ENCODE measurements at regions not wholly inside any gene's neighbourhood (a gene's known extent, or its start where the extent isn't known, plus 50 kb on each side); places are given as distances from the start of the nearest gene placed in this dataset.
"Not testable (repeated sequence)": the region's sequence is repeated elsewhere in the genome, so short reads cannot be mapped to it uniquely, and the experiment has no call there.

GRCh38 chr2:199216253-199216652 is 241.5 kb downstream of the SATB2 start:
- no peak for DNase-seq

- no peak for DNase-seq
These were observed 250.7 kb downstream of the SATB2 start for GRCh38 chr2:199207011-199207410.

GRCh38 chr2:199206536-199206935 is 251.2 kb downstream of the SATB2 start:
- no peak for DNase-seq

GRCh38 chr2:199202964-199203363 is 254.8 kb downstream of the SATB2 start:
- no peak for DNase-seq

GRCh38 chr2:199201539-199201938 is 256.2 kb downstream of the SATB2 start:
- DNase-seq: no peak

GRCh38 chr2:199199797-199200196 is 257.9 kb downstream of the SATB2 start:
- no peak for DNase-seq

- no peak for DNase-seq
These were observed 260.3 kb downstream of the SATB2 start for GRCh38 chr2:199197448-199197847.

- DNase-seq: no peak
These were observed 261.1 kb downstream of the SATB2 start for GRCh38 chr2:199196686-199197085.

- DNase-seq: no peak
These were observed 261.7 kb downstream of the SATB2 start for GRCh38 chr2:199195927-199196502.

- no peak for DNase-seq
These were observed 266.3 kb downstream of the SATB2 start for GRCh38 chr2:199191461-199191860.

- DNase-seq: no peak
These were observed 268.5 kb downstream of the SATB2 start for GRCh38 chr2:199189229-199189628.

- no peak for DNase-seq
These were observed 271.4 kb downstream of the SATB2 start for GRCh38 chr2:199186301-199186751.

- DNase-seq: not testable (repeated sequence)
These were observed 272.6 kb downstream of the SATB2 start for GRCh38 chr2:199185174-199185573.

- no peak for DNase-seq
These were observed 293.9 kb downstream of the SATB2 start for GRCh38 chr2:199163613-199164458.

- DNase-seq: no peak
These were observed 296.9 kb downstream of the SATB2 start for GRCh38 chr2:199160677-199161465.

- DNase-seq: no peak
These were observed 297.7 kb downstream of the SATB2 start for GRCh38 chr2:199160081-199160480.

- no peak for DNase-seq
These were observed 309.5 kb downstream of the SATB2 start for GRCh38 chr2:199148076-199148845.

- no peak for DNase-seq
These were observed 310.5 kb downstream of the SATB2 start for GRCh38 chr2:199147216-199147615.

- no peak for DNase-seq
These were observed 313.2 kb downstream of the SATB2 start for GRCh38 chr2:199144546-199144945.

- no peak for DNase-seq
These were observed 313.7 kb downstream of the SATB2 start for GRCh38 chr2:199144036-199144435.

GRCh38 chr2:199136681-199137080 is 321.1 kb downstream of the SATB2 start:
- DNase-seq: no peak

GRCh38 chr2:199136242-199136641 is 321.5 kb downstream of the SATB2 start:
- DNase-seq: no peak

- no peak for DNase-seq
These were observed 325.9 kb downstream of the SATB2 start for GRCh38 chr2:199131876-199132275.
